ENCODE measurements at regions not wholly inside any gene's neighbourhood (a gene's known extent, or its start where the extent isn't known, plus 50 kb on each side); places are given as distances from the start of the nearest gene placed in this dataset.
"Not testable (repeated sequence)": the region's sequence is repeated elsewhere in the genome, so short reads cannot be mapped to it uniquely, and the experiment has no call there.

GRCh38 chr9:16290169-16290568 is 580.3 kb downstream of the BNC2 start:
- TF ChIP-seq POLR2A (IDR thresholded peaks at IDR 0.05) (no peak), CTCF (IDR thresholded peaks at IDR 0.05) (no peak)
- WGBS, 4 donors = 61 to 75% (median 68%) methylated on average over 5 of the region's 5 CpGs
- no peak for DNase-seq
- Histone ChIP-seq H3K27me3 (no peaks in the 10 kb centered on the region), H3K9me3 (replicated peaks in 1 of 3) (no peaks in the 10 kb centered on the region), H3K36me3 (replicated peaks in 1 of 2) (no peaks in the 10 kb centered on the region), H3K4me3 (no peak overlapping the region), H3K4me1 (replicated peaks in 1 of 2) (no peaks in the 10 kb centered on the region), H3K27ac (no peak overlapping the region)
- intact Hi-C loops (cut with DNase I) = no loop called here

- no peak for TF ChIP-seq POLR2A (IDR thresholded peaks at IDR 0.05)
- no peak for TF ChIP-seq CTCF (IDR thresholded peaks at IDR 0.05)
- WGBS, 4 donors = 85 to 91% (median 88%) methylated on average over 4 of the region's 4 CpGs
- Histone ChIP-seq H3K27me3 (no peaks in the 10 kb centered on the region), H3K36me3 (replicated peaks in 1 of 2) (no peaks in the 10 kb centered on the region), H3K4me1 (replicated peaks in 1 of 2) (no peaks in the 10 kb centered on the region), H3K9me3 (replicated peaks in 1 of 3) (no peaks in the 10 kb centered on the region), H3K27ac (no peak overlapping the region), H3K4me3 (no peak overlapping the region)
- DNase-seq = no peak
- intact Hi-C loops (cut with DNase I) = no loop called here
Measured at GRCh38 chr9:16291921-16292320, 578.5 kb downstream of the BNC2 start.

GRCh38 chr9:16293610-16294009 is 576.9 kb downstream of the BNC2 start:
- H3K27me3 ChIP-seq = no peaks in the 10 kb centered on the region
- H3K4me1 ChIP-seq (replicated peaks in 1 of 2) = no peaks in the 10 kb centered on the region
- no peak overlapping the region for H3K4me3 ChIP-seq
- no peak overlapping the region for H3K27ac ChIP-seq
- no peak for TF ChIP-seq POLR2A (IDR thresholded peaks at IDR 0.05)
- TF ChIP-seq CTCF (IDR thresholded peaks at IDR 0.05) = no peak
- intact Hi-C loops (cut with DNase I) = no loop called here
- DNase-seq = no peak
- H3K36me3 ChIP-seq (replicated peaks in 1 of 2) = no peaks in the 10 kb centered on the region
- H3K9me3 ChIP-seq (replicated peaks in 1 of 3) = no peaks in the 10 kb centered on the region
- WGBS, 4 donors = 47 to 79% (median 65%) methylated on average over 2 of the region's 2 CpGs

- 78 to 81% (median 79%) methylated on average over 7 of the region's 7 CpGs for WGBS, 4 donors
- H3K4me3 ChIP-seq = no peak overlapping the region
Measured at GRCh38 chr9:16294133-16294770, 576.2 kb downstream of the BNC2 start.

GRCh38 chr9:16294940-16295339 is 575.5 kb downstream of the BNC2 start:
- H3K36me3 ChIP-seq (replicated peaks in 1 of 2); DNase-seq; H3K4me1 ChIP-seq (replicated peaks in 1 of 2); H3K27ac ChIP-seq; H3K27me3 ChIP-seq; intact Hi-C loops (cut with DNase I); H3K9me3 ChIP-seq (replicated peaks in 1 of 3); H3K4me3 ChIP-seq: not testable (repeated sequence)
- whole genome bisulfite sequencing, 4 donors = 71 to 84% (median 82%) methylated on average over 4 to 5 of the region's 5 CpGs

More at GRCh38 chr9:16294133-16294770, 576.2 kb downstream of the BNC2 start:
- TF ChIP-seq CTCF (IDR thresholded peaks at IDR 0.05) (no peak), POLR2A (IDR thresholded peaks at IDR 0.05) (no peak)
- Histone ChIP-seq H3K27ac (no peak overlapping the region), H3K36me3 (replicated peaks in 1 of 2) (no peaks in the 10 kb centered on the region), H3K4me1 (replicated peaks in 1 of 2) (no peaks in the 10 kb centered on the region), H3K9me3 (replicated peaks in 1 of 3) (no peaks in the 10 kb centered on the region), H3K27me3 (no peaks in the 10 kb centered on the region)
- intact Hi-C loops (cut with DNase I) = no loop called here
- DNase-seq = no peak

- intact Hi-C loops (cut with DNase I); H3K36me3 ChIP-seq (replicated peaks in 1 of 2); H3K4me3 ChIP-seq; H3K27ac ChIP-seq; DNase-seq; H3K4me1 ChIP-seq (replicated peaks in 1 of 2); H3K27me3 ChIP-seq; H3K9me3 ChIP-seq (replicated peaks in 1 of 3): not testable (repeated sequence)
- 68 to 79% (median 73%) methylated on average over 3 of the region's 3 CpGs for WGBS, 4 donors
Measured at GRCh38 chr9:16299368-16299767, 571.1 kb downstream of the BNC2 start.

Measured in adrenal gland (tissue), 9 donors.